BLaER1 (cell line): ENCODE measurements at regions not wholly inside any gene's neighbourhood (a gene's known extent, or its start where the extent isn't known, plus 50 kb on each side); places are given as distances from the start of the nearest gene placed in this dataset.

Experiments used
- H3K27ac ChIP-seq: shearing (Covaris generic); formaldehyde crosslinking; 2 replicates; pipeline ENCODE4 v1.8.1; 2022
- H3K27me3 ChIP-seq: shearing (Covaris generic); formaldehyde crosslinking; 2 replicates; pipeline ENCODE4 v1.8.1; 2022
- H3K36me3 ChIP-seq: shearing (Covaris generic); formaldehyde crosslinking; 2 replicates; pipeline ENCODE4 v1.8.1; 2022
- H3K4me1 ChIP-seq: shearing (Covaris generic); formaldehyde crosslinking; 2 replicates; pipeline ENCODE4 v1.8.1; 2022
- H3K4me2 ChIP-seq: shearing (Covaris generic); formaldehyde crosslinking; 2 replicates; pipeline ENCODE4 v1.8.1; 2022
- H3K4me3 ChIP-seq: shearing (Covaris generic); formaldehyde crosslinking; 2 replicates; pipeline ENCODE4 v1.8.1; 2022
- H3K9ac ChIP-seq: shearing (Covaris generic); formaldehyde crosslinking; 2 replicates; pipeline ENCODE4 v1.8.1; 2022
- H3K9me3 ChIP-seq: shearing (Covaris generic); formaldehyde crosslinking; 2 replicates; pipeline ENCODE4 v1.8.1; 2022
- H4K20me1 ChIP-seq: shearing (Covaris generic); formaldehyde crosslinking; 2 replicates; pipeline ENCODE4 v1.8.1; 2022
- Cebpa-rat ChIP-seq: shearing (Covaris generic); IDR thresholded peaks from 2 replicates; pipeline ENCODE4 v1.8.1; 2022

GRCh38 chr14:76677534-76678145, 83.6 kb upstream of the VASH1 start:
- H3K27ac ChIP-seq, result no peak overlapping the region
- no peaks in the 10 kb centered on the region for H4K20me1 ChIP-seq
- peaks cover 9% of the 10 kb centered on the region for H3K4me1 ChIP-seq
- peaks cover 28% of the 10 kb centered on the region for H3K9me3 ChIP-seq
- no peaks in the 10 kb centered on the region for H3K27me3 ChIP-seq
- H3K4me3 ChIP-seq, result no peak overlapping the region
- no peak overlapping the region for H3K9ac ChIP-seq
- no peak overlapping the region for H3K4me2 ChIP-seq
- H3K36me3 ChIP-seq, result no peaks in the 10 kb centered on the region
- TF ChIP-seq Cebpa-rat, result no peak

GRCh38 chr14:76678244-76678800, 82.9 kb upstream of the VASH1 start:
- Histone ChIP-seq H3K9me3 (peaks cover 34% of the 10 kb centered on the region), H3K4me3 (no peak overlapping the region), H3K27me3 (no peaks in the 10 kb centered on the region), H3K4me2 (no peak overlapping the region), H3K27ac (no peak overlapping the region), H4K20me1 (no peaks in the 10 kb centered on the region), H3K9ac (no peak overlapping the region), H3K4me1 (peaks cover 6% of the 10 kb centered on the region), H3K36me3 (no peaks in the 10 kb centered on the region)
- TF ChIP-seq Cebpa-rat, result no peak

GRCh38 chr14:76682367-76682766, 78.9 kb upstream of the VASH1 start:
- peaks cover 42% of the 10 kb centered on the region for H3K9me3 ChIP-seq
- no peaks in the 10 kb centered on the region for H3K4me1 ChIP-seq
- no peak for TF ChIP-seq Cebpa-rat
- no peak overlapping the region for H3K4me2 ChIP-seq
- no peaks in the 10 kb centered on the region for H3K36me3 ChIP-seq
- no peaks in the 10 kb centered on the region for H4K20me1 ChIP-seq
- H3K4me3 ChIP-seq, result no peak overlapping the region
- no peaks in the 10 kb centered on the region for H3K27me3 ChIP-seq
- no peak overlapping the region for H3K9ac ChIP-seq
- H3K27ac ChIP-seq, result no peak overlapping the region

GRCh38 chr14:76686646-76687045, 74.6 kb upstream of the VASH1 start:
- Histone ChIP-seq H3K27ac (no peak overlapping the region), H3K27me3 (no peaks in the 10 kb centered on the region), H3K4me2 (no peak overlapping the region), H3K4me3 (no peak overlapping the region), H3K36me3 (0 out of 2 replicates have a peak, but pooled peaks cover 4% of the 10 kb centered on the region), H3K9me3 (peaks cover 37% of the 10 kb centered on the region), H3K9ac (no peak overlapping the region), H4K20me1 (no peaks in the 10 kb centered on the region), H3K4me1 (no peaks in the 10 kb centered on the region)
- TF ChIP-seq Cebpa-rat, result no peak

- Histone ChIP-seq H3K4me1 (no peaks in the 10 kb centered on the region), H3K27ac (no peak overlapping the region), H3K27me3 (no peaks in the 10 kb centered on the region), H4K20me1 (no peaks in the 10 kb centered on the region), H3K4me3 (no peak overlapping the region), H3K9me3 (peaks cover 25% of the 10 kb centered on the region), H3K36me3 (0 out of 2 replicates have a peak, but pooled peaks cover 4% of the 10 kb centered on the region), H3K4me2 (no peak overlapping the region), H3K9ac (no peak overlapping the region)
- no peak for TF ChIP-seq Cebpa-rat
Measured at GRCh38 chr14:76687611-76688382, 73.5 kb upstream of the VASH1 start.

GRCh38 chr14:76688383-76688671, 72.9 kb upstream of the VASH1 start:
- no peak overlapping the region for H3K4me2 ChIP-seq

GRCh38 chr14:76690502-76691105, 70.7 kb upstream of the VASH1 start:
- Histone ChIP-seq H3K4me3 (no peak overlapping the region), H3K4me1 (no peaks in the 10 kb centered on the region), H3K9ac (no peak overlapping the region), H3K36me3 (0 out of 2 replicates have a peak, but pooled peaks cover 4% of the 10 kb centered on the region), H3K4me2 (no peak overlapping the region), H3K9me3 (peaks cover 17% of the 10 kb centered on the region), H4K20me1 (no peaks in the 10 kb centered on the region), H3K27me3 (no peaks in the 10 kb centered on the region), H3K27ac (no peak overlapping the region)
- TF ChIP-seq Cebpa-rat, result no peak

More at GRCh38 chr14:76688383-76688671, 72.9 kb upstream of the VASH1 start:
- Histone ChIP-seq H3K9me3 (peaks cover 20% of the 10 kb centered on the region), H3K27me3 (no peaks in the 10 kb centered on the region), H4K20me1 (no peaks in the 10 kb centered on the region), H3K4me3 (no peak overlapping the region), H3K36me3 (0 out of 2 replicates have a peak, but pooled peaks cover 4% of the 10 kb centered on the region), H3K4me1 (no peaks in the 10 kb centered on the region), H3K27ac (no peak overlapping the region), H3K9ac (no peak overlapping the region)
- TF ChIP-seq Cebpa-rat, result no peak

GRCh38 chr14:76694106-76694505, 67.2 kb upstream of the VASH1 start:
- Histone ChIP-seq H3K4me1 (no peaks in the 10 kb centered on the region), H3K9me3 (no peaks in the 10 kb centered on the region; the same call in 1 of the 2 replicates), H3K27ac (no peak overlapping the region), H4K20me1 (no peaks in the 10 kb centered on the region), H3K9ac (no peak overlapping the region), H3K27me3 (no peaks in the 10 kb centered on the region), H3K36me3 (no peaks in the 10 kb centered on the region), H3K4me2 (no peak overlapping the region), H3K4me3 (no peak overlapping the region)
- no peak for TF ChIP-seq Cebpa-rat

GRCh38 chr14:76695263-76695920, 65.9 kb upstream of the VASH1 start:
- Histone ChIP-seq H3K4me2 (no peak overlapping the region), H3K27ac (no peak overlapping the region), H4K20me1 (no peaks in the 10 kb centered on the region), H3K9me3 (no peaks in the 10 kb centered on the region; the same call in 1 of the 2 replicates), H3K27me3 (no peaks in the 10 kb centered on the region), H3K9ac (no peak overlapping the region), H3K4me3 (no peak overlapping the region), H3K4me1 (no peaks in the 10 kb centered on the region), H3K36me3 (no peaks in the 10 kb centered on the region)
- TF ChIP-seq Cebpa-rat, result no peak
